Uterus (tissue), 2 donors: ENCODE measurements at regions not wholly inside any gene's neighbourhood (a gene's known extent, or its start where the extent isn't known, plus 50 kb on each side); places are given as distances from the start of the nearest gene placed in this dataset.
"Not testable (repeated sequence)": the region's sequence is repeated elsewhere in the genome, so short reads cannot be mapped to it uniquely, and the experiment has no call there.

Experiments used
- CTCF ChIP-seq, 4 experiments: fragments of 200-600 bp in 2 of 4; fragments of 450-650 bp in 2 of 4; sonication (generic) in 2 of 4; IDR thresholded peaks; one replicate each; pipeline ENCODE4 v1.5.1; 2016 to 2019; ENCODE audit warnings: antibody characterized with exemption in 4 of 4, mild to moderate bottlenecking in 2 of 4, moderate library complexity in 1 of 4
- POLR2A ChIP-seq, 2 donors: fragments of 450-650 bp; IDR thresholded peaks; one replicate each; pipeline ENCODE4 v1.6.1; 2016; ENCODE audit warnings: antibody characterized with exemption in 2 of 2, mild to moderate bottlenecking in 1 of 2, moderate library complexity in 1 of 2

GRCh38 chr2:57229706-57230105 is 816.9 kb upstream of the VRK2 start:
- not testable (repeated sequence) for TF ChIP-seq CTCF, POLR2A (IDR thresholded peaks at IDR 0.05)
